CD4-positive, alpha-beta T cell treated with Interferon alpha-2 for 1 hour (primary cell): ENCODE measurements at regions not wholly inside any gene's neighbourhood (a gene's known extent, or its start where the extent isn't known, plus 50 kb on each side); places are given as distances from the start of the nearest gene placed in this dataset.
A peak's percentile ranks its signal among the peaks of the same experiment; 100 is the strongest.

Source experiments
- DNase-seq, 2 donors: peaks; one replicate each; pipeline ENCODE4 v3.0.0-alpha.2; 2020 to 2022

GRCh38 chr2:158006961-158007719, 94.5 kb upstream of the UPP2 start:
- DNase-seq, result peak; percentile 3 to 13

- DNase-seq, result no peak
Measured at GRCh38 chr2:158004126-158004764, 97.4 kb upstream of the UPP2 start.

- no peak for DNase-seq
Measured at GRCh38 chr2:158002079-158002478, 99.6 kb upstream of the UPP2 start.

DNA sequence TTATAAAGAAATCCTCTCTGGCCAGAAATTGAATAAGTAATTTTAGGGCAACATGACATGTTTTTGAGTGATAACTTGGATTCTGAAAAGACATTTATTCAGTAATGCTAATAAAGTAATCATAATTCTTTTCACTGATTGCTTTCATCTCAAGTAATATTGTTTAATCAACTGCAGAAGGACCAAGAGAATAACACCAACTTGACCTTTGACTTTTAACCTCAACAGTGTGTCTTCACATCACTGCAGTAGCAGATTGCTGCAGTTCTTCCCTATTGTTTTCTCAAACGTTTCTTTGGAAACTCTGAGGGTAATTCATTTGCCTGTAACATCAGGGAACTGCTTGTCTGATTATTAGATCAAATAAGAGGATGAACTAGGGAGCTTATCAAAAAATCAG, 104.9 kb upstream of the UPP2 start:
- no peak for DNase-seq

DNA sequence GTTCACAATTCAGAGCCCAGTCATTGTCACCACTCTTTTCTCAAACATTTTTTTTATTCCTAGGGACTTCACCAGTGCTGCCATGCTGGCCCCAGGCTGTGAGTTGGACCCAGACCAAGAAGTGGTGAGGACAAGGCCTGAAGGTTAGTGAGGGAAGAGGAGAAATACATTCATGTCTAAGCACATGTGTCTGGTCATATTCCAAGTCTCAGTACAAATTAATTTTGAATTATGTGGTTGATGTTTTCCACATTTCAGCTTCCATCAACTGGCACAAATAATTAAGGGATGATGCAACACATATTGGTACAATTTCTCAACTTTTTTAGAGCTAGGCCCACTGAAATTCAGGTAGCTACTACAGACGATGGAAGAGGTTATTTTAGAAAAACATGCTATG, 106.6 kb upstream of the UPP2 start:
- DNase-seq, result no peak

DNA sequence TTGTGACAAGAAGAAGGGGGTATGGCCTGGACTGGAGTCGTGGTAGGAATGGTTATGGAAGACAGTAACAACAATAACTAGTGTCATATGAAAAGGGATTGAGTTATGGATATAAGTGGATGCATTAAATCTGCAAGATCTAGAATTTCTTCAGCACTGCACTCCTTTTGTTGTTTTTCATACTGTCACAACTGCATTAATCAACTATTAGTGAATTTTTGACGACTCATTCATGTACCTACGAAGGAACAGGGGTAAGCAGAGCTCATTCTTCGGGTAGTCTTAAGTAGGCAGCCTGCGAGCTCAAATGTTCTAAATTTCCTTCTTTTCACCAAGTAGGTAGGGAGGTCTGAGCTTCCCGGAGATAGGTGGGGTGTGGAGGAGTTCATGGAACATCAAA, 109.7 kb upstream of the UPP2 start:
- no peak for DNase-seq

- no peak for DNase-seq
Measured at GRCh38 chr2:157990173-157990572, 111.5 kb upstream of the UPP2 start.

GRCh38 chr2:157989227-157989626, 112.4 kb upstream of the UPP2 start:
- DNase-seq, result no peak

DNA sequence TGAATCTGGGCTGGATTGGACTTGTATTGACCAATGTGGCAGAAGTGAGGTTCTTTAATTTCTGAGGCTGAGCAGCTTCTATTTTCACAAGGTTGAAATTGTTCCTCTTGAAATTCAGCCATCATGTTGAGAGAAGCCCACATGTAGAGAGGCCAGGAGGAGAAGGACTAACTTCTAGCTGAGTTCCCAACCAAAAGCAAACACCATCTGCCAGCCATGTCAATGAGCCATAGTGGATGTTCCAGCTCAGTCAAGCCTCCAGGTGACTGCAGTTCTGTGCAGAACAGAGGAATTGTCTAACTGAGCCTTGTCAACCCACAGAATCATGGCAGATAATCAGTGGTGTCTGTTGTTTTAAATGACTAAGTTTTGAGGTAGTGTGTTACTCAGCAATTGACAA, 110.6 kb upstream of the ACVR1 start:
- DNase-seq, result no peak

DNA sequence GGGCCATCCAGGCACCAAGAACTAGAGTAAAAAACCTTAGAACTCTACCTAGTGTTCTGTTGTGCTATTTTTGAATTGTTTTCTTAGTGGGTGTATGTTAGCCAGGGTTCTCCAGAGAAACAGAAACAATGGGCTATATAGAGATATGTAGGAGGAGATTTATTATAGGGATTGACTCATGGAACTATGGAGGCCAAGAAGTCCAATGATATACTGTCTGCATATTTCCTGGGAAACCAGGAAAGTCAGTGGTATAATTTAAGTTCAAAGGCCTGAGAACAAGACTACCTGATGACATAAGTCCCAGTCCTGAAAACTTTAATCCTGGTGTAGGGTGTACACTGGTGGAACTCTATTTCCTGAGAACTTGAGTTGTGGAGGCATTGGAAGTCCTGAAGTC, 108.7 kb upstream of the ACVR1 start:
- no peak for DNase-seq

DNA sequence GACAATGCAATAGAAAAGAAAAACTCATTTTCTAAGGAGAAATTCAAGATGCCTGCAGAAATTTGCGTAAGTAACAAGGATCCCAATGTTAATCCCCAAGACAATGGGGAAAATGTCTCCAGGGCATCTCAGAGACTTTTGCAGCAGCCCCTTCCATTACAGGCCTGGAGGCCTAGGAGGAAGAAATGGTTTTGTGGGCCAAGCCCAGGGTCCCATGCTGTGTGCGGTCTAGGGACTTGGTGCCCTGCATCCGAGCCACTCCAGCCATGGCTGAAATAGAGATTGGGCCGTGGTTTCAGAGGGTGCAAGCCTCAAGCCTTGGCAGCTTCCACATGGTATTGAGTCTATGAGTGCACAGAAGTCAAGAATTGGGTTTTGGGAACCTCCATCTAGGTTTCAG, 103.9 kb upstream of the ACVR1 start:
- DNase-seq, result no peak

- no peak for DNase-seq
Measured at GRCh38 chr2:157971702-157972101, 95.6 kb upstream of the ACVR1 start.

DNA sequence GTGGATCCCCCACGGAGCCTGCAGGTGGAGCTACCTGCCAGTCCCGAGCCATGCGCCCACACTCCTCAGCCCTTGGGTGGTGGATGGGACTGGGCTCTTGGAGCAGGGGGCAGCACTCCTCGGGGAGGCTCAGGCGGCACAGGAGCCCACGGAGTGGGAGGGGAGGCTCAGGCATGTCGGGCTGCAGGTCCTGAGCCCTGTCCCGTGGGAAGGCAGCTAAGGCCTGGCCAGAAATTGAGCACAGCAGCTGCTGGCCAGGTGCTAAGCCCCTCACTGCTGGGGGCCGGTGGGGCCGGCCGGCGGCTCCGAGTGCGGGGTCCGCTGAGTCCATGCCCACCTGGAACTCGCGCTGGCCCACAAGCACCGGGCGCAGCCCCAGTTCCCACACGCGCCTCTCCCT, 91.7 kb upstream of the ACVR1 start:
- DNase-seq, result no peak

- no peak for DNase-seq
Measured at GRCh38 chr2:157959249-157959648, 83.1 kb upstream of the ACVR1 start.

- no peak for DNase-seq
Measured at GRCh38 chr2:157957596-157957995, 81.5 kb upstream of the ACVR1 start.

DNA sequence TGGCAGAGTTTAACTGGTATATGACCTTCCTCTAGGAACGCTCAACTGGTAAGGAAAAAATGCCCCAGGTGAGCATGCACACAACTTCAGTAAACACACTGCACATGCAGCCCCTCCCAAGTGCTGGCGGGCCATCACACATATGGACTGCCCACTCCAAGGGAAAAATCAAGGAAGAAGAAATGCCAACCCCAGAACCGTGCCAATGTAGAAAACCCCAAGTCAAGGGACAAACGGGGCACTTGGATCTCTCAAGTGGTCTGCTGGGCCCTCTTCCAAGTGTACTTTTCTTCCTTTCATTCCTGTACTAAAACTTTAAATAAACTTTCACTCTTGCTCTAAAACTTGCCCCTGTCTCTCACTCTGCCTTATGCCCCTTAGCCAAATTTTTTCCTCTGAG, 76.4 kb upstream of the ACVR1 start:
- no peak for DNase-seq

GRCh38 chr2:157948856-157949255, 72.7 kb upstream of the ACVR1 start:
- no peak for DNase-seq

DNA sequence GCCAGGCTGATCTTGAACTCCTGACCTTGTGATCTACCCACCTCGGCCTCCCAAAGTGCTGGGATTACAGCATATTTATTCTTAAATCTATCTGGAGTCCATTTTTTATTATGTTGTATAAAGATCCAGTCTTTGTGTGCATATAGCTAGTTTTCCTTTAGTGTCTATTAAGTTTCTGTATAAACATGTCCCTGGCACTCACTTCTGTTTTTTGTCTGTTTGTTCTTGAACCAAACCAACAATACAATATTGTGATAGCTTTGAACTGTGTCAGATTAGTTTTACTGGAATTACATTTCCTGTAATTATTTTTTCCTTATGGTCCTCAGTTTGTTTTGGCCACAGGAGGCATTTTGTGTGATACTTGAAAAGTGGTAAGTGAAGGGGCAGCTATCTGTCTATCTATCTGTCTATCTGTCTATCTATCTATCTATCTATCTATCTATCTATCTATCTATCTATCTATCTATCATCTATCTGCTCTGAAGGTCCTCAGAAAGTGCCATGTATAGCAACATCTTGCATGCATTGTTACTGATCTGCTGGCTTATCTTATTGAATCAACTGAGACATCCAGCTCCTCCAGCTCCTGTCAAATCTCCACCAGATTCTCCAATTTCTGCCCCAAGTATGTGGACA, 70.9 kb upstream of the ACVR1 start:
- DNase-seq, result no peak

DNA sequence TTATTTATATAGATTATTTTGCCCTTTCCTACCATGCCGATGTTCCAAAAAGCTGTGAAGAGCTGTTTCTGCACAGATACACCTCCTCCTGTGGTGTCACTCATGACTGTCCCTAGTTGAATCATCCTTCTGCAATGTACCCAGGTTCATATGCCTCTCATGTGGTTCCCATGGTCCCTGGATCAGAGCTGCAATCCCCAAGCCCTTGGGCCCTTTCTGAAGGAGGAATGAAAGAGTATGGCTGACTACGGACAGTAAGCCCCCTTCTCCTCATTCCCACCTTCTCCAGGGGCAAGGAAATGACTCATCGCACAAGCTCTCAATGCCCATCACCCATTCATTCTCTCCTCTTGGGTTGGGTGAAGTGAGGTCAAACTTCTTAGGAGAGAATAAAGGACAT, 63.9 kb upstream of the ACVR1 start:
- DNase-seq, result no peak

GRCh38 chr2:157938556-157938955, 62.4 kb upstream of the ACVR1 start:
- DNase-seq, result no peak

GRCh38 chr2:157936406-157936805, 60.3 kb upstream of the ACVR1 start:
- no peak for DNase-seq

GRCh38 chr2:157935378-157935906, 59.3 kb upstream of the ACVR1 start:
- no peak for DNase-seq

DNA sequence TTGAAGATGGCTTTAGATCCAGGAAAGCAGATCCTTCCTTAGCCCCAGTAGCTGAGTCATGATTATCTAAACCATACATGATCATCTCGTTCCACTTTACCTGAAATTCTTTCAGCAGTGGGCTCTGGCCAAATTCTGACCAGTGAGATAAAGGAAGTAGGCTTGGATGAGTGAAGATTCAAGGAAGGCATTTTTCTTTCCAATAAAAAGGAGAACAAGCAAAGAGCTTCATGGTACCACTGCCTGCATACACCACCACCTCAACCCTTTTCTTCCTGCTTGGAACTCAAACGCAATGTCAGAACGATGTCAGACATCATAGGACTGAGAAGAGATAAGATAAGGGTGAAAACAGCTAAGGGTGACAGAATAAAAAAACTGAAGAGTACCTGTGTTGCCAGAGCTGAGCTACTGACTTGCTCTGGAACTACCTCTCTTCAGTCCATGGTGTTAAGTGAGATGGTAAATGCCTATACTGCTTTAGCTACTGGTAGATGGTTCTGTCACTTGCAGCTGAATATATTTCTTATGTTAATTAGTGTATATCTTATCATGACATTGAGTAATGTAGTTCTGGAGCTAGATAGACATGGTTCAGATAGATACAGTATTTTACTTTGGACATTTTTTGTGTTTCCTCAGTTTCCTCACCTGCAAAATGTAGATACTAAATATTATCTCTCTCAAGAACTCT, 58.7 kb upstream of the ACVR1 start:
- DNase-seq, result no peak
